Endothelial cell of umbilical vein (primary cell): ENCODE measurements at regions not wholly inside any gene's neighbourhood (a gene's known extent, or its start where the extent isn't known, plus 50 kb on each side); places are given as distances from the start of the nearest gene placed in this dataset.

ENCODE experiments used
- BruUV-seq: library from RNA; stranded (reverse); fragments of 400-500 nt; replicated peaks from 2 replicates; lab custom pipeline; 2021; lab: Mats Ljungman, UMichigan
- CTCF ChIA-PET: fragments of 300-600, 350-600 bp; sonication (Branson Sonifier 250); formaldehyde crosslinking; loops from one replicate; lab custom pipeline; 2021; ENCODE audit warnings: antibody characterized with exemption, inconsistent platforms; lab: Charles Lee
- POLR2A ChIA-PET: fragments of 300-600, 350-600 bp; sonication (Branson Sonifier 250); formaldehyde crosslinking; loops from one replicate; lab custom pipeline; 2021; ENCODE audit warnings: antibody characterized with exemption, inconsistent platforms; lab: Charles Lee
- DNase-seq: peaks from one replicate; pipeline ENCODE4 v3.0.0-alpha.2; 2011; ENCODE audit warnings: low read depth, low spot score
- FAIRE-seq: peaks from 2 replicates; lab custom pipeline; 2011; peaks lifted over from hg19 to GRCh38; lab: Jason Lieb, UNC
- H2AFZ ChIP-seq: 2 replicates; pipeline ENCODE4 v1.6.0; 2012; ENCODE audit warnings: low read depth, low read length, control low read depth, inconsistent platforms
- H3K27ac ChIP-seq: 2 replicates; pipeline ENCODE4 v1.5.1; 2011; ENCODE audit warnings: low read depth, mild to moderate bottlenecking, control low read depth, low read length, moderate library complexity; ENCODE audit not compliant: insufficient read depth
- H3K27me3 ChIP-seq, 2 experiments: 2 replicates each; pipeline versions ENCODE4 v1.6.0 to v1.6.1; 2011; ENCODE audit warnings: low read length in 2 of 2, mixed read lengths in 1 of 2; ENCODE audit not compliant: control insufficient read depth in 2 of 2, insufficient read depth in 2 of 2
- H3K36me3 ChIP-seq, 2 experiments: 2 replicates in 1 of 2; 3 replicates in 1 of 2; pipeline ENCODE4 v1.5.1; 2011; ENCODE audit warnings: low read length in 2 of 2, mild to moderate bottlenecking in 1 of 2, moderate library complexity in 1 of 2; ENCODE audit not compliant: control insufficient read depth in 2 of 2, insufficient read depth in 2 of 2; ENCODE audit errors: extremely low read depth in 1 of 2
- H3K4me1 ChIP-seq: 3 replicates; pipeline ENCODE4 v1.5.1; 2011; ENCODE audit warnings: mild to moderate bottlenecking, low read length; ENCODE audit not compliant: control insufficient read depth, insufficient read depth; ENCODE audit errors: extremely low read depth
- H3K4me2 ChIP-seq: 2 replicates; pipeline ENCODE4 v1.6.1; 2011; ENCODE audit warnings: low read length, control low read depth, mixed read lengths; ENCODE audit not compliant: insufficient read depth
- H3K4me3 ChIP-seq, 3 experiments: fragments of 200-600 bp in 1 of 3; sonication (generic), shearing (Covaris generic) in 1 of 3; replicated peaks in 1 of 3; 2 replicates each; pipeline ENCODE4 v1.5.1; 2011 to 2016; ENCODE audit warnings: control low read depth in 3 of 3, low read length in 3 of 3, mild to moderate bottlenecking in 2 of 3, inconsistent platforms in 1 of 3, low read depth in 1 of 3, moderate library complexity in 1 of 3; ENCODE audit not compliant: insufficient read depth in 1 of 3
- H3K79me2 ChIP-seq: 2 replicates; pipeline ENCODE4 v1.6.0; 2012; ENCODE audit warnings: low read length, inconsistent platforms; ENCODE audit not compliant: control insufficient read depth, insufficient read depth
- H3K9ac ChIP-seq: replicated peaks from 2 replicates; pipeline ENCODE3; 2011; ENCODE audit warnings: low read length, control low read depth; ENCODE audit not compliant: insufficient read depth; ENCODE audit errors: extremely low read depth
- H3K9me1 ChIP-seq: replicated peaks from 3 replicates; pipeline ENCODE4 v1.6.0; 2011; ENCODE audit warnings: mild to moderate bottlenecking, low read length; ENCODE audit not compliant: control insufficient read depth, insufficient read depth; ENCODE audit errors: extremely low read depth
- H3K9me3 ChIP-seq: replicated peaks from 2 replicates; pipeline ENCODE4 v1.5.1; 2012; ENCODE audit warnings: low read length, inconsistent platforms; ENCODE audit not compliant: control insufficient read depth, insufficient read depth
- H4K20me1 ChIP-seq: replicated peaks from 2 replicates; pipeline ENCODE3; 2011; ENCODE audit warnings: mild to moderate bottlenecking, low read length; ENCODE audit not compliant: control insufficient read depth, insufficient read depth; ENCODE audit errors: extremely low read depth
- EZH2 ChIP-seq: IDR thresholded peaks from 2 replicates; pipeline ENCODE4 v1.6.1; 2012; ENCODE audit warnings: borderline replicate concordance, low read depth, mild to moderate bottlenecking, moderate library complexity, low read length, inconsistent platforms; ENCODE audit not compliant: severe bottlenecking
- FOS ChIP-seq: IDR thresholded peaks from 2 replicates; pipeline ENCODE4 v1.6.1; 2011; ENCODE audit warnings: mild to moderate bottlenecking, low read length, moderate library complexity, borderline replicate concordance; ENCODE audit not compliant: insufficient read depth
- GATA2 ChIP-seq: IDR thresholded peaks from 2 replicates; pipeline ENCODE4 v1.7.0; 2011; ENCODE audit warnings: low read depth, mild to moderate bottlenecking, moderate library complexity, mixed read lengths, low read length; ENCODE audit not compliant: insufficient read length, insufficient read depth
- JUN ChIP-seq: IDR thresholded peaks from 2 replicates; pipeline ENCODE4 v1.6.1; 2011; ENCODE audit warnings: borderline replicate concordance, low read depth; ENCODE audit not compliant: insufficient read length, insufficient read depth
- MYC ChIP-seq: IDR thresholded peaks from one replicate; pipeline ENCODE4 v1.6.1; 2011; ENCODE audit warnings: mild to moderate bottlenecking, low read depth, low read length
- POLR2A ChIP-seq: IDR thresholded peaks from 2 replicates; pipeline ENCODE4 v1.6.1; 2012; ENCODE audit warnings: low read depth, mild to moderate bottlenecking, control low read depth, low read length
- POLR2AphosphoS5 ChIP-seq: IDR thresholded peaks from 2 replicates; pipeline ENCODE4 v1.6.1; 2012; ENCODE audit warnings: low read depth, mild to moderate bottlenecking, control low read depth, low read length, moderate library complexity; ENCODE audit not compliant: insufficient read depth
- dilution Hi-C: fragments of 300-500 bp; cut with MboI; formaldehyde crosslinking; loops from one replicate; pipeline ENCODE4 v1.15.0; 2019; ENCODE audit warnings: low sequenced_read_pairs; ENCODE audit not compliant: extremely low pct_ligation_motif_present
- intact Hi-C: fragments of 100-400 bp; cut with micrococcal nuclease; formaldehyde crosslinking; loops from one replicate; pipeline ENCODE4 v1.10.0; 2022
- TF ChIP-seq, protein P1 (sequence below), 2 donors: IDR thresholded peaks; 1 replicate in 1 of 2; 2 replicates in 1 of 2; pipeline ENCODE4 v1.5.1; 2011; ENCODE audit warnings: low read length in 2 of 2, mild to moderate bottlenecking in 2 of 2, moderate library complexity in 2 of 2, control low read depth in 1 of 2, inconsistent platforms in 1 of 2, low read depth in 1 of 2; ENCODE audit not compliant: insufficient read depth in 1 of 2; ENCODE audit errors: extremely low read depth in 1 of 2
- TF ChIP-seq, protein P2 (sequence below): IDR thresholded peaks from 2 replicates; pipeline ENCODE4 v1.6.1; 2011; ENCODE audit not compliant: insufficient read depth, insufficient read length

DNA sequence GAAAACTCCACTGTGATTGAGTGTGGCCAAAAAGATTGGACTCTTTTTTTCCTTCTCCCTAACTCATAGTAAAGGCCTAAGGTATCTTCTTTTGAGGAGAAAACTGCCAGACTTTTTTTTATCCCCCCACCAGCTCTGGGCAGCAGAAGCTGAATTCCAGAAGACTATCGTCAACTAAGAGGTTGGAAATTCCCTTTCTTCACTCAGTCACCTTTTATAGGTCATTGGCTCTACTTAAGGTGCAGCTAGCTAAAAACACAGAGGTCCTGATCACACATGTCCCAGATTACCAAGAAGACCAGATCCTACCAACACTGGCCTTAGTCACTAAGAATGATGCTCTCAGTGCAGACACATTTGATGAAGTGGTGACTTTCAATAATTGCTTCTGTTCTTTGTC is 1441.2 kb downstream of the PLA2G4A start:
- FAIRE-seq (no peak), DNase-seq (no peak)
- dilution Hi-C loops (no loop called here), intact Hi-C loops (no loop called here)
- Histone ChIP-seq H3K27me3 (no peaks in the 10 kb centered on the region), H2AFZ (no peak overlapping the region), H3K4me1 (no peaks in the 10 kb centered on the region), H3K9me3 (no peaks in the 10 kb centered on the region), H3K4me2 (no peak overlapping the region), H3K9ac (no peak overlapping the region), H3K4me3 (no peak overlapping the region), H3K36me3 (no peaks in the 10 kb centered on the region), H4K20me1 (no peaks in the 10 kb centered on the region), H3K9me1 (no peaks in the 10 kb centered on the region), H3K79me2 (no peaks in the 10 kb centered on the region), H3K27ac (no peak overlapping the region)
- POLR2A ChIA-PET: no interaction called here
- no TSS peak for BruUV-seq
- TF ChIP-seq JUN (no peak), FOS (no peak), MYC (no peak)
- TF ChIP-seq, protein P1, sequence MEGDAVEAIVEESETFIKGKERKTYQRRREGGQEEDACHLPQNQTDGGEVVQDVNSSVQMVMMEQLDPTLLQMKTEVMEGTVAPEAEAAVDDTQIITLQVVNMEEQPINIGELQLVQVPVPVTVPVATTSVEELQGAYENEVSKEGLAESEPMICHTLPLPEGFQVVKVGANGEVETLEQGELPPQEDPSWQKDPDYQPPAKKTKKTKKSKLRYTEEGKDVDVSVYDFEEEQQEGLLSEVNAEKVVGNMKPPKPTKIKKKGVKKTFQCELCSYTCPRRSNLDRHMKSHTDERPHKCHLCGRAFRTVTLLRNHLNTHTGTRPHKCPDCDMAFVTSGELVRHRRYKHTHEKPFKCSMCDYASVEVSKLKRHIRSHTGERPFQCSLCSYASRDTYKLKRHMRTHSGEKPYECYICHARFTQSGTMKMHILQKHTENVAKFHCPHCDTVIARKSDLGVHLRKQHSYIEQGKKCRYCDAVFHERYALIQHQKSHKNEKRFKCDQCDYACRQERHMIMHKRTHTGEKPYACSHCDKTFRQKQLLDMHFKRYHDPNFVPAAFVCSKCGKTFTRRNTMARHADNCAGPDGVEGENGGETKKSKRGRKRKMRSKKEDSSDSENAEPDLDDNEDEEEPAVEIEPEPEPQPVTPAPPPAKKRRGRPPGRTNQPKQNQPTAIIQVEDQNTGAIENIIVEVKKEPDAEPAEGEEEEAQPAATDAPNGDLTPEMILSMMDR (IDR thresholded peaks at IDR 0.05; ENCODE audit: extremely low read depth in 1 of 2, insufficient read depth in 1 of 2, low read depth in 1 of 2, low read length in 2 of 2): no peak
- CTCF ChIA-PET: no interaction called here

DNA sequence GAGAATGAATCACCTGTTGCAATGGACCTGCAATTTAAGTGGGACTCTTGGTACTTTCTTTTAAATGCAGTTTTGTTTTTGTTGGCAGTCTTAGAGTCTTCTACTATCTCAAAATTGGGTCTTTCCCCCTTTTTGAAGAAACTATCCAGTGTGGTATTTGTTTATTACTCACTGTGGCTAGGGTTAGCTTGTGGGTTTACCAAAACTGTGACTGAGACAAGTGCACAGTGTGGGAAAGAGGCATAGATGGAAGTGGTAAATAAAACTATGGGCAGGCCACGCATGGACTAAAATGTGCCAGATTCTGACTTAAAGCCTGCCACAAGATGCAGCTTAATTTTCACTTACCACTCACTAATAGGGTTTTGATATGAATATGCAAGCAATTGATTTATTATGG is 1441.7 kb downstream of the PLA2G4A start:
- H2AFZ ChIP-seq: no peak overlapping the region
- ChIA-PET POLR2A (no interaction called here), CTCF (no interaction called here)
- FAIRE-seq (no peak), DNase-seq (no peak)
- H3K27me3 ChIP-seq: no peaks in the 10 kb centered on the region
- no peak overlapping the region for H3K4me3 ChIP-seq
- TF ChIP-seq FOS: no peak
- no peak for TF ChIP-seq MYC
- TF ChIP-seq JUN: no peak
- no peak for TF ChIP-seq GATA2
- TF ChIP-seq, protein P1 (IDR thresholded peaks at IDR 0.05; ENCODE audit: extremely low read depth in 1 of 2, insufficient read depth in 1 of 2, low read depth in 1 of 2, low read length in 2 of 2): no peak
- TF ChIP-seq POLR2A: no peak
- TF ChIP-seq EZH2: no peak
- TF ChIP-seq POLR2AphosphoS5: no peak
- TF ChIP-seq, protein P2, sequence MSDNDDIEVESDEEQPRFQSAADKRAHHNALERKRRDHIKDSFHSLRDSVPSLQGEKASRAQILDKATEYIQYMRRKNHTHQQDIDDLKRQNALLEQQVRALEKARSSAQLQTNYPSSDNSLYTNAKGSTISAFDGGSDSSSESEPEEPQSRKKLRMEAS: no peak
- no peaks in the 10 kb centered on the region for H4K20me1 ChIP-seq
- H3K9me3 ChIP-seq: no peaks in the 10 kb centered on the region
- no peaks in the 10 kb centered on the region for H3K9me1 ChIP-seq
- no peaks in the 10 kb centered on the region for H3K36me3 ChIP-seq
- H3K4me2 ChIP-seq: no peak overlapping the region
- no peak overlapping the region for H3K9ac ChIP-seq
- H3K4me1 ChIP-seq: no peaks in the 10 kb centered on the region
- dilution Hi-C loops: no loop called here
- intact Hi-C loops: no loop called here
- no peak overlapping the region for H3K27ac ChIP-seq
- H3K79me2 ChIP-seq: no peaks in the 10 kb centered on the region
- BruUV-seq: no TSS peak
